ENCODE measurements at regions not wholly inside any gene's neighbourhood (a gene's known extent, or its start where the extent isn't known, plus 50 kb on each side); places are given as distances from the start of the nearest gene placed in this dataset.

- DNase-seq (ENCODE audit: low read depth) = no peak
- no peak overlapping the region for H3K4me3 ChIP-seq (ENCODE audit: low read depth, low read length)
- TF ChIP-seq MYC (IDR thresholded peaks at IDR 0.05; ENCODE audit: low read depth, low read length) (no peak), POLR2A (IDR thresholded peaks at IDR 0.05; ENCODE audit: extremely low read depth, insufficient read length) (no peak), MAX (IDR thresholded peaks at IDR 0.05; ENCODE audit: low read depth, low read length) (no peak)
- TF ChIP-seq, protein P1, sequence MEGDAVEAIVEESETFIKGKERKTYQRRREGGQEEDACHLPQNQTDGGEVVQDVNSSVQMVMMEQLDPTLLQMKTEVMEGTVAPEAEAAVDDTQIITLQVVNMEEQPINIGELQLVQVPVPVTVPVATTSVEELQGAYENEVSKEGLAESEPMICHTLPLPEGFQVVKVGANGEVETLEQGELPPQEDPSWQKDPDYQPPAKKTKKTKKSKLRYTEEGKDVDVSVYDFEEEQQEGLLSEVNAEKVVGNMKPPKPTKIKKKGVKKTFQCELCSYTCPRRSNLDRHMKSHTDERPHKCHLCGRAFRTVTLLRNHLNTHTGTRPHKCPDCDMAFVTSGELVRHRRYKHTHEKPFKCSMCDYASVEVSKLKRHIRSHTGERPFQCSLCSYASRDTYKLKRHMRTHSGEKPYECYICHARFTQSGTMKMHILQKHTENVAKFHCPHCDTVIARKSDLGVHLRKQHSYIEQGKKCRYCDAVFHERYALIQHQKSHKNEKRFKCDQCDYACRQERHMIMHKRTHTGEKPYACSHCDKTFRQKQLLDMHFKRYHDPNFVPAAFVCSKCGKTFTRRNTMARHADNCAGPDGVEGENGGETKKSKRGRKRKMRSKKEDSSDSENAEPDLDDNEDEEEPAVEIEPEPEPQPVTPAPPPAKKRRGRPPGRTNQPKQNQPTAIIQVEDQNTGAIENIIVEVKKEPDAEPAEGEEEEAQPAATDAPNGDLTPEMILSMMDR (IDR thresholded peaks at IDR 0.05; ENCODE audit: low read depth, low read length) = no peak
Measured at GRCh38 chr9:88739373-88739772, 204.4 kb downstream of the NXNL2 start.

DNA sequence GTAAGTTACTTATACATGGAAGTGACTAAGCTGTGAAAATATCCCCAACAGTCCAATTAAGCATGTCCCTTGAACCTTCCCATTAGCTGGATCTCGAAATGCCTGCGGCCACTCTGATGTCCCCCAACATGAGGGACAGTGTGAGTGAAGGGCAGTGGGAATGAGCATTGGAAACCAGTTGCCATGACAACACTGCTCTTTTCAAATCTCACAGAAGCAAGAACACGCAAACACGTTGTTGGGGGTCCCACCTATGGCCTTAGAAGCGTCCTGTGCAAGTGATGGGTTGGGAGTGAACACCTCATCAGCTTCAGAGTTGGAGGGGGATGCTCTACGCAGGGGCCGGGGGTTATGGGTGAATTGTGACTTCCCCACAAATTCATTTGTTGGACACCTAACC is 205.9 kb downstream of the NXNL2 start:
- no peak overlapping the region for H3K4me3 ChIP-seq (ENCODE audit: low read depth, low read length)
- TF ChIP-seq MYC (IDR thresholded peaks at IDR 0.05; ENCODE audit: low read depth, low read length) = no peak
- TF ChIP-seq, protein P1 (IDR thresholded peaks at IDR 0.05; ENCODE audit: low read depth, low read length) = no peak
- no peak for TF ChIP-seq POLR2A (IDR thresholded peaks at IDR 0.05; ENCODE audit: extremely low read depth, insufficient read length)
- TF ChIP-seq MAX (IDR thresholded peaks at IDR 0.05; ENCODE audit: low read depth, low read length) = no peak
- DNase-seq (ENCODE audit: low read depth) = no peak

GRCh38 chr9:88741335-88741734 is 206.4 kb downstream of the NXNL2 start:
- TF ChIP-seq POLR2A (IDR thresholded peaks at IDR 0.05; ENCODE audit: extremely low read depth, insufficient read length) = no peak
- no peak for TF ChIP-seq MAX (IDR thresholded peaks at IDR 0.05; ENCODE audit: low read depth, low read length)
- TF ChIP-seq MYC (IDR thresholded peaks at IDR 0.05; ENCODE audit: low read depth, low read length) = no peak
- TF ChIP-seq, protein P1 (IDR thresholded peaks at IDR 0.05; ENCODE audit: low read depth, low read length) = peak; percentile 55
- peak; percentile 55 for DNase-seq (ENCODE audit: low read depth)
- H3K4me3 ChIP-seq (ENCODE audit: low read depth, low read length) = no peak overlapping the region

DNA sequence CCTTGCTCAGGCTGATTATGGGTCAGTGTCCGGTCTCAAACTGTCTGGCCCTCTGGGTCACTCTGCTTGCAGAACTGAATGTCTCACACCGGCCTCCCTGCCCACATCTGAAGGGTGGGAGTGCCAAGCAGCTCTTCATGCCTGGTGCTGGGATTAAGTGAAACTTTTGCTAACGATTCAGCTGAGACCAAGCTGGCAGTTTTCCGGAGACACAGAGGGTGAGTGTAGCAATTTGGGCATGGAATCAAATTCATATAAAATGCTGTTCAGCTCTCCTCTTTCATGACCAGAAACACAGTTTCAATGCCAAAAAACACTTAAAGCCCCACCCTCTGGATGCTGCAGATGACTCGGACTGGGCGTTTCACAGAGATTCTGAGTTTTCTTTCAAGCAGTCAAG is 207.5 kb downstream of the NXNL2 start:
- DNase-seq (ENCODE audit: low read depth) = no peak
- H3K4me3 ChIP-seq (ENCODE audit: low read depth, low read length) = no peak overlapping the region
- TF ChIP-seq MAX (IDR thresholded peaks at IDR 0.05; ENCODE audit: low read depth, low read length) = no peak
- TF ChIP-seq, protein P1 (IDR thresholded peaks at IDR 0.05; ENCODE audit: low read depth, low read length) = no peak
- no peak for TF ChIP-seq POLR2A (IDR thresholded peaks at IDR 0.05; ENCODE audit: extremely low read depth, insufficient read length)
- TF ChIP-seq MYC (IDR thresholded peaks at IDR 0.05; ENCODE audit: low read depth, low read length) = no peak

- no peak overlapping the region for H3K4me3 ChIP-seq (ENCODE audit: low read depth, low read length)
- DNase-seq (ENCODE audit: low read depth) = no peak
- TF ChIP-seq POLR2A (IDR thresholded peaks at IDR 0.05; ENCODE audit: extremely low read depth, insufficient read length) (no peak), MYC (IDR thresholded peaks at IDR 0.05; ENCODE audit: low read depth, low read length) (no peak), MAX (IDR thresholded peaks at IDR 0.05; ENCODE audit: low read depth, low read length) (no peak)
- TF ChIP-seq, protein P1 (IDR thresholded peaks at IDR 0.05; ENCODE audit: low read depth, low read length) = no peak
Measured at GRCh38 chr9:88742905-88743304, 207.9 kb downstream of the NXNL2 start.

Data from NB4 (cell line).